CD14-positive monocyte (primary cell): ENCODE measurements at regions not wholly inside any gene's neighbourhood (a gene's known extent, or its start where the extent isn't known, plus 50 kb on each side); places are given as distances from the start of the nearest gene placed in this dataset.
A peak's percentile ranks its signal among the peaks of the same experiment; 100 is the strongest.

ENCODE experiments used
- DNase-seq, 3 donors: peaks; one replicate each; pipeline ENCODE4 v3.0.0-alpha.2; 2011 to 2022
- H2AFZ ChIP-seq: 2 replicates; pipeline ENCODE4 v1.6.0; 2012; ENCODE audit warnings: mild to moderate bottlenecking, low read depth, low read length, inconsistent platforms; ENCODE audit not compliant: insufficient read depth, poor library complexity, severe bottlenecking
- H3K27ac ChIP-seq, 2 donors: 1 replicate in 1 of 2; 2 replicates in 1 of 2; pipeline ENCODE4 v1.5.1; 2012 to 2013; ENCODE audit warnings: low read length in 2 of 2, control low read depth in 1 of 2, inconsistent platforms in 1 of 2, low read depth in 1 of 2, mild to moderate bottlenecking in 1 of 2
- H3K27me3 ChIP-seq, 2 donors: one replicate each; pipeline versions ENCODE4 v1.6.0 to v1.6.1; 2011 to 2013; ENCODE audit warnings: low read length in 2 of 2; ENCODE audit not compliant: control insufficient read depth in 2 of 2, insufficient read depth in 2 of 2
- H3K36me3 ChIP-seq, 2 donors: replicated peaks in 1 of 2; 1 replicate in 1 of 2; 2 replicates in 1 of 2; pipeline versions ENCODE4 v1.5.1 to v1.6.1; 2012 to 2013; ENCODE audit warnings: low read length in 2 of 2, control low read depth in 1 of 2, inconsistent platforms in 1 of 2, mild to moderate bottlenecking in 1 of 2; ENCODE audit not compliant: insufficient read depth in 2 of 2, control insufficient read depth in 1 of 2
- H3K4me1 ChIP-seq, 2 donors: 1 replicate in 1 of 2; 2 replicates in 1 of 2; pipeline versions ENCODE4 v1.5.1 to v1.6.1; 2012 to 2013; ENCODE audit warnings: low read length in 2 of 2, control low read depth in 1 of 2, inconsistent platforms in 1 of 2, mild to moderate bottlenecking in 1 of 2, moderate library complexity in 1 of 2; ENCODE audit not compliant: insufficient read depth in 2 of 2, control insufficient read depth in 1 of 2
- H3K4me2 ChIP-seq: replicated peaks from 2 replicates; pipeline ENCODE3; 2012; ENCODE audit warnings: low read length, moderate library complexity, mild to moderate bottlenecking; ENCODE audit not compliant: poor library complexity, severe bottlenecking; ENCODE audit errors: extremely low read depth
- H3K4me3 ChIP-seq, 3 experiments: fragments of 200-600 bp in 1 of 3; sonication (generic) in 1 of 3; replicated peaks in 1 of 3; 1 replicate in 2 of 3; 2 replicates in 1 of 3; pipeline ENCODE4 v1.5.1; 2011 to 2013; ENCODE audit warnings: low read length in 3 of 3, mild to moderate bottlenecking in 3 of 3, control low read depth in 2 of 3, low read depth in 2 of 3, inconsistent platforms in 1 of 3, moderate library complexity in 1 of 3
- H3K79me2 ChIP-seq: 2 replicates; pipeline ENCODE4 v1.6.0; 2012; ENCODE audit warnings: mild to moderate bottlenecking, control low read depth, inconsistent platforms, low read length, moderate library complexity; ENCODE audit not compliant: insufficient read depth
- H3K9ac ChIP-seq: 2 replicates; pipeline ENCODE4 v1.6.0; 2017; ENCODE audit warnings: low read length, mild to moderate bottlenecking; ENCODE audit not compliant: insufficient read depth, poor library complexity, severe bottlenecking
- H3K9me3 ChIP-seq, 2 donors: replicated peaks in 1 of 2; 1 replicate in 1 of 2; 2 replicates in 1 of 2; pipeline versions ENCODE4 v1.5.1 to v1.6.1; 2012 to 2013; ENCODE audit warnings: low read length in 2 of 2, control low read depth in 1 of 2; ENCODE audit not compliant: control insufficient read depth in 1 of 2, insufficient read depth in 1 of 2
- H4K20me1 ChIP-seq: 2 replicates; pipeline ENCODE4 v1.6.0; 2012; ENCODE audit warnings: mild to moderate bottlenecking, low read length, control low read depth, moderate library complexity; ENCODE audit not compliant: insufficient read depth
- H3K27ac Mint-ChIP-seq, 7 donors: one replicate each; pipeline ENCODE4 v1.8.0; 2020; ENCODE audit warnings: mild to moderate bottlenecking in 7 of 7, mixed read lengths in 7 of 7, moderate library complexity in 6 of 7, inconsistent platforms in 2 of 7
- H3K27me3 Mint-ChIP-seq, 3 donors: one replicate each; pipeline ENCODE4 v1.8.0; 2021 to 2022; ENCODE audit warnings: low read depth in 3 of 3, mild to moderate bottlenecking in 3 of 3, mixed read lengths in 3 of 3, moderate library complexity in 3 of 3, inconsistent platforms in 1 of 3
- H3K36me3 Mint-ChIP-seq, 2 donors: one replicate each; pipeline ENCODE4 v1.8.0; 2020; ENCODE audit warnings: mixed read lengths in 2 of 2, inconsistent platforms in 1 of 2, mild to moderate bottlenecking in 1 of 2
- H3K4me1 Mint-ChIP-seq: one replicate; pipeline ENCODE4 v1.8.0; 2020; ENCODE audit warnings: mild to moderate bottlenecking, mixed read lengths
- H3K4me3 Mint-ChIP-seq, 2 donors: one replicate each; pipeline ENCODE4 v1.8.0; 2020; ENCODE audit warnings: mild to moderate bottlenecking in 2 of 2, mixed read lengths in 2 of 2, moderate library complexity in 1 of 2
- H3K9me3 Mint-ChIP-seq, 7 donors: one replicate each; pipeline ENCODE4 v1.8.0; 2020 to 2022; ENCODE audit warnings: mixed read lengths in 7 of 7, mild to moderate bottlenecking in 6 of 7, moderate library complexity in 6 of 7, inconsistent platforms in 2 of 7
- WGBS: methylation state at CpG from one replicate; pipeline ENCODE4 v1.1.5; 2013; ENCODE audit warnings: missing lambda C conversion rate; ENCODE audit not compliant: insufficient coverage; 5-methylcytosine and 5-hydroxymethylcytosine counted together
- intact Hi-C, 2 donors: fragments of 100-400 bp; cut with micrococcal nuclease; formaldehyde crosslinking; loops; one replicate each; pipeline versions ENCODE4 v1.15.0 to v1.15.1; 2023
- TF ChIP-seq, protein P1 (sequence below): fragments of 200-600 bp; IDR thresholded peaks from one replicate; pipeline ENCODE4 v1.8.0; 2022; ENCODE audit warnings: antibody characterized with exemption, mild to moderate bottlenecking

DNA sequence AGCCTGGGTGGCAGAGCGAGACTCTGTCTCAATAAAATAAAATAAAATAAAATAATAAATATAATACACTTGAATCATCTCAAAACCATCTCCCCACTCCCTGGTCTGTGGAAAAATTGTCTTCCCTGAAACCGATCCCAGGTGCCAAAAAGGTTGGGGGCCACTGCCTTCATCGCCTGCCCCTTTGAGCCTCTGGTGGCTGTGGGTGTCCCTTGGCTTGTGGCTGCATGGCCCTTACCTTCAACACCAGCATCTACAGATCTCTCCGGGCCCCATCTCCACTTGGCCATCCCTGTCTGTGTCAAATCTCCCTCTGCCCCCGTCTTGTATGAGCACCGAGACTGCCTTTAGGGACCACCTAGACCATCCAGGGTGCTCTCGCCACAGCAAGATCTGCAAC lies 177.3 kb downstream of the SEC14L1 start:
- H3K9ac ChIP-seq: no peak overlapping the region
- WGBS: 95% methylated on average over 6 of the region's 7 CpGs
- intact Hi-C loops: loop anchor here (5.0 kb wide), 1 partner anchor 36 kb away; no protein-coding TSS in a partner anchor
- no peak overlapping the region for H3K4me3 ChIP-seq
- no peak overlapping the region for H3K4me2 ChIP-seq
- H3K36me3 Mint-ChIP-seq: no peaks in the 10 kb centered on the region
- H3K27ac ChIP-seq: no peak overlapping the region
- no peak for DNase-seq
- peaks cover 0 to 2% (median 1%) of the 10 kb centered on the region in 3 donors for H3K27me3 Mint-ChIP-seq
- H3K4me3 Mint-ChIP-seq: no peak overlapping the region
- no peak overlapping the region for H2AFZ ChIP-seq
- H3K36me3 ChIP-seq: no peaks in the 10 kb centered on the region
- H3K9me3 ChIP-seq: no peaks in the 10 kb centered on the region
- H3K9me3 Mint-ChIP-seq: no peaks in the 10 kb centered on the region
- peak overlapping the region in 2 of 7 donors; percentile 91 to 99 for H3K27ac Mint-ChIP-seq
- H3K4me1 Mint-ChIP-seq: peaks cover 66% of the 10 kb centered on the region
- H3K27me3 ChIP-seq: no peaks in the 10 kb centered on the region
- peaks cover 28% of the 10 kb centered on the region for H3K79me2 ChIP-seq
- TF ChIP-seq, protein P1, sequence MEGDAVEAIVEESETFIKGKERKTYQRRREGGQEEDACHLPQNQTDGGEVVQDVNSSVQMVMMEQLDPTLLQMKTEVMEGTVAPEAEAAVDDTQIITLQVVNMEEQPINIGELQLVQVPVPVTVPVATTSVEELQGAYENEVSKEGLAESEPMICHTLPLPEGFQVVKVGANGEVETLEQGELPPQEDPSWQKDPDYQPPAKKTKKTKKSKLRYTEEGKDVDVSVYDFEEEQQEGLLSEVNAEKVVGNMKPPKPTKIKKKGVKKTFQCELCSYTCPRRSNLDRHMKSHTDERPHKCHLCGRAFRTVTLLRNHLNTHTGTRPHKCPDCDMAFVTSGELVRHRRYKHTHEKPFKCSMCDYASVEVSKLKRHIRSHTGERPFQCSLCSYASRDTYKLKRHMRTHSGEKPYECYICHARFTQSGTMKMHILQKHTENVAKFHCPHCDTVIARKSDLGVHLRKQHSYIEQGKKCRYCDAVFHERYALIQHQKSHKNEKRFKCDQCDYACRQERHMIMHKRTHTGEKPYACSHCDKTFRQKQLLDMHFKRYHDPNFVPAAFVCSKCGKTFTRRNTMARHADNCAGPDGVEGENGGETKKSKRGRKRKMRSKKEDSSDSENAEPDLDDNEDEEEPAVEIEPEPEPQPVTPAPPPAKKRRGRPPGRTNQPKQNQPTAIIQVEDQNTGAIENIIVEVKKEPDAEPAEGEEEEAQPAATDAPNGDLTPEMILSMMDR: no peak
- H4K20me1 ChIP-seq: no peaks in the 10 kb centered on the region
- peaks cover 57 to 75% of the 10 kb centered on the region in 2 donors for H3K4me1 ChIP-seq

DNA sequence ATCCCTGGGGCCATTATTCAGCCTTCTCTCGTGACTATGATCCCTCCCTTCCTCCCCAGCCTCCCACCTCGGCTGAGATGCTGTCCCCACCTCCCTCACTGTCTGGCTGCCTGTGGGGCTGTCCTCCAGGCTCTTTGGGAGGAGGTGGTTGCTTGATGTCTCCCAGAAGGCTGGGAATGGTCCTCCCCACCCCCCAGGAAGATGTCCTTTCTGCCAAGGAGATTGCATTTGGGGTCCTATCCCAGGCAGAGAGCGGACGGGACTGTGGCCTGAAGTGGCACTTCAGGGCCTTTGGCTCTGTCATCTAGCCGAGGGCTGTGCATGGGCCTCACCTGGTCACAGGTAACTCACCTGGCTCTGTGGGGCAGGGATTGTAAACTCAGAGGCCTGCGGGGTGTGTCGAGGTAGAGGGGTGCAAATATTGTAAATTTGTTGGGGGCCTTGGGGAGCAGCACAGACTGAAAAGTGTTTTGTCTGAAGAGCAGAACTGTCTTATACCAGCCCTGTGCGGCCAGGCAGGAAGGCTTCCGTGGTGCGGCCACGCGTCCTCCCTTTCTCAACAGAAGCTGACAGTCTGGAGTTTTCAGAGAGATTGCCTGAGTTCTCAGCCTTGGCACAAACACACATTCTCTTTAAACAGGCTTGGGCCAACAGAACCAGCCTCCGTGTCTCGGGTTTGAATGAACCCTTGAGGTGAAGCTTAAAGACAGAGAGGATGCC lies 177.9 kb downstream of the SEC14L1 start:
- peaks cover 0 to 2% (median 0%) of the 10 kb centered on the region in 3 donors for H3K27me3 Mint-ChIP-seq
- peak overlapping the region; percentile 91 to 99 (median 95) for H3K27ac Mint-ChIP-seq
- H3K36me3 ChIP-seq: no peaks in the 10 kb centered on the region
- H2AFZ ChIP-seq: peak overlapping the region; percentile 37
- no peaks in the 10 kb centered on the region for H3K9me3 ChIP-seq
- intact Hi-C loops: loop anchor here (5.0 kb wide), 1 partner anchor 36 kb away; no protein-coding TSS in a partner anchor
- peak overlapping the region; percentile 56 to 93 for H3K27ac ChIP-seq
- H3K9me3 Mint-ChIP-seq: no peaks in the 10 kb centered on the region
- TF ChIP-seq, protein P1: no peak
- H3K27me3 ChIP-seq: no peaks in the 10 kb centered on the region
- peaks cover 63 to 81% of the 10 kb centered on the region in 2 donors for H3K4me1 ChIP-seq
- H3K36me3 Mint-ChIP-seq: no peaks in the 10 kb centered on the region
- peaks cover 35% of the 10 kb centered on the region for H3K79me2 ChIP-seq
- H4K20me1 ChIP-seq: no peaks in the 10 kb centered on the region
- H3K9ac ChIP-seq: peak overlapping the region; percentile 71
- H3K4me2 ChIP-seq: peak overlapping the region; percentile 81
- 48% methylated on average over 12 of the region's 14 CpGs for WGBS
- peak overlapping the region; percentile 94 for H3K4me3 Mint-ChIP-seq
- H3K4me1 Mint-ChIP-seq: peaks cover 72% of the 10 kb centered on the region
- DNase-seq: peak; percentile 42 to 61 (median 57)
- peak overlapping the region in 2 of 3 experiments; percentile 55 to 77 for H3K4me3 ChIP-seq
